ENCODE measurements at regions not wholly inside any gene's neighbourhood (a gene's known extent, or its start where the extent isn't known, plus 50 kb on each side); places are given as distances from the start of the nearest gene placed in this dataset.

- no peak for TF ChIP-seq CTCF (IDR thresholded peaks at IDR 0.05; ENCODE audit: borderline replicate concordance, control extremely low read depth, extremely low read depth, insufficient read depth, missing control alignments)
- no peak for DNase-seq (ENCODE audit: low spot score)
- in situ Hi-C loops (cut with MboI; ENCODE audit: low sequenced_read_pairs, unreplicated experiment), result no loop called here
Observed at GRCh38 chr4:159977907-159978617, 875.2 kb downstream of the RAPGEF2 start.

- in situ Hi-C loops (cut with MboI; ENCODE audit: low sequenced_read_pairs, unreplicated experiment), result no loop called here
- no peak for DNase-seq (ENCODE audit: low spot score)
- no peak for TF ChIP-seq CTCF (IDR thresholded peaks at IDR 0.05; ENCODE audit: borderline replicate concordance, control extremely low read depth, extremely low read depth, insufficient read depth, missing control alignments)
Observed at GRCh38 chr4:159979351-159979750, 876.5 kb downstream of the RAPGEF2 start.

- DNase-seq (ENCODE audit: low spot score), result no peak
- no peak for TF ChIP-seq CTCF (IDR thresholded peaks at IDR 0.05; ENCODE audit: borderline replicate concordance, control extremely low read depth, extremely low read depth, insufficient read depth, missing control alignments)
Observed at GRCh38 chr4:159979953-159980352, 877.1 kb downstream of the RAPGEF2 start.

GRCh38 chr4:159980826-159981468 is 878.1 kb downstream of the RAPGEF2 start:
- DNase-seq (ENCODE audit: low spot score), result no peak
- in situ Hi-C loops (cut with MboI; ENCODE audit: low sequenced_read_pairs, unreplicated experiment), result no loop called here
- TF ChIP-seq CTCF (IDR thresholded peaks at IDR 0.05; ENCODE audit: borderline replicate concordance, control extremely low read depth, extremely low read depth, insufficient read depth, missing control alignments), result no peak

More at GRCh38 chr4:159979953-159980352, 877.1 kb downstream of the RAPGEF2 start:
- in situ Hi-C loops (cut with MboI; ENCODE audit: low sequenced_read_pairs, unreplicated experiment), result no loop called here

GRCh38 chr4:159981469-159981856 is 878.6 kb downstream of the RAPGEF2 start:
- no peak for DNase-seq (ENCODE audit: low spot score)
- in situ Hi-C loops (cut with MboI; ENCODE audit: low sequenced_read_pairs, unreplicated experiment), result no loop called here
- no peak for TF ChIP-seq CTCF (IDR thresholded peaks at IDR 0.05; ENCODE audit: borderline replicate concordance, control extremely low read depth, extremely low read depth, insufficient read depth, missing control alignments)

- in situ Hi-C loops (cut with MboI; ENCODE audit: low sequenced_read_pairs, unreplicated experiment), result no loop called here
- TF ChIP-seq CTCF (IDR thresholded peaks at IDR 0.05; ENCODE audit: borderline replicate concordance, control extremely low read depth, extremely low read depth, insufficient read depth, missing control alignments), result no peak
- no peak for DNase-seq (ENCODE audit: low spot score)
Observed at GRCh38 chr4:159983082-159983481, 880.2 kb downstream of the RAPGEF2 start.

All from GM13976 (cell line).